Heart right ventricle (tissue), 16 donors: ENCODE measurements at regions not wholly inside any gene's neighbourhood (a gene's known extent, or its start where the extent isn't known, plus 50 kb on each side); places are given as distances from the start of the nearest gene placed in this dataset.

Source experiments
- ATAC-seq, 8 donors: fragments of 200-7000 bp; cut with Tn5 transposase; one replicate each; pipeline ENCODE4 v1.9.1; 2020; ENCODE audit warnings: mild to moderate bottlenecking in 8 of 8, moderate library complexity in 8 of 8, moderate number of reproducible peaks in 1 of 8
- DNase-seq, 2 donors: peaks; one replicate each; pipeline ENCODE4 v3.0.0-alpha.2; 2020
- H3K27ac ChIP-seq, 10 donors: fragments of 200-600 bp; sonication (generic) in 2 of 10; one replicate each; pipeline versions ENCODE4 v1.5.0 to v1.8.0; 2020 to 2022; ENCODE audit warnings: mild to moderate bottlenecking in 3 of 10
- H3K27me3 ChIP-seq, 7 donors: fragments of 200-600 bp; one replicate each; pipeline ENCODE4 v1.8.0; 2021 to 2022; ENCODE audit warnings: mild to moderate bottlenecking in 2 of 7
- H3K36me3 ChIP-seq, 9 donors: fragments of 200-600 bp; sonication (generic) in 1 of 9; one replicate each; pipeline versions ENCODE4 v1.5.0 to v1.8.0; 2020 to 2022; ENCODE audit warnings: mild to moderate bottlenecking in 2 of 9
- H3K4me1 ChIP-seq, 9 donors: fragments of 200-600 bp; sonication (generic) in 1 of 9; one replicate each; pipeline versions ENCODE4 v1.5.0 to v1.8.0; 2020 to 2022; ENCODE audit warnings: mild to moderate bottlenecking in 4 of 9
- H3K4me3 ChIP-seq, 10 donors: fragments of 200-600 bp; sonication (generic) in 2 of 10; one replicate each; pipeline versions ENCODE4 v1.5.0 to v1.8.0; 2020 to 2022; ENCODE audit warnings: mild to moderate bottlenecking in 7 of 10, moderate library complexity in 2 of 10
- H3K9me3 ChIP-seq, 11 donors: fragments of 200-600 bp in 10 of 11; sonication (generic) in 2 of 11; one replicate each; pipeline versions ENCODE4 v1.5.0 to v1.8.0; 2013 to 2022; ENCODE audit warnings: mild to moderate bottlenecking in 2 of 11, control low read depth in 1 of 11, moderate library complexity in 1 of 11
- WGBS, 2 donors: extraction: QIAGEN DNeasy Blood & Tissue Kit; methylation state at CpG; one replicate each; pipeline ENCODE4 v1.1.7; 2013; ENCODE audit warnings: inconsistent platforms in 1 of 2; 5-methylcytosine and 5-hydroxymethylcytosine counted together
- intact Hi-C, 10 donors: fragments of 100-400 bp; cut with DNase I; formaldehyde crosslinking; loops; one replicate each; pipeline versions ENCODE4 v1.11.1 to v1.14.2; 2022
- TF ChIP-seq, protein P1 (sequence below), 9 donors: fragments of 200-600 bp; sonication (generic) in 2 of 9; IDR thresholded peaks; one replicate each; pipeline versions ENCODE4 v1.5.0 to v1.8.0; 2021 to 2022; ENCODE audit warnings: antibody characterized with exemption in 9 of 9, mild to moderate bottlenecking in 5 of 9, moderate library complexity in 1 of 9
- donor health status: Arrhythmogenic right ventricular cardiomyopathy.
- donor health status: ischemic (EF 13 %, LVEDD 7.1; RV severe dilation, severe dysfunction).
- donor health status: healthy with polysubstance abuse.
- donor health status: DM: no; HTN: yes; CAD: no.
- donor health status: DM: no; HTN: no; CAD: no.
- donor health status: ischemic (EF 25% LVEDD 6.9; RV normal size, moderate dysfunction).
- donor health status: ischemic (EF 25% LVEDD 5.7; RV mildly dilated, moderate dysfunction).
- donor health status: healthy.
- donor health status: DM: yes; HTN: yes; CAD: no.
- donor health status: Ischemic cardiomyopathy.
- donor health status: ischemic (EF 35%, LVEDD 5.7; RV mildly dilated, moderate dysfunction).
- donor health status: nonischemic (EF 11% LVEDD 7.7; RV severe dilation, severe dysfunction).
- donor health status: DM: yes; HTN: yes; CAD: no.
- donor health status: PGD.
- donor health status: ischemic (EF 29% LVEDD 5.4; RV normal size, mild dysfunction).
- donor health status: nonischemic (EF 23%, LVEDD 6.1; RV moderate dilation, normal function).

- Histone ChIP-seq H3K27ac (no peak overlapping the region), H3K36me3 (no peaks in the 10 kb centered on the region), H3K27me3 (no peaks in the 10 kb centered on the region), H3K9me3 (peaks cover 0 to 15% (median 0%) of the 10 kb centered on the region in 11 donors), H3K4me3 (no peak overlapping the region), H3K4me1 (no peaks in the 10 kb centered on the region)
- 74 to 85% methylated on average over 3 of the region's 3 CpGs for WGBS, 2 donors
- no peak for ATAC-seq
- no peak for DNase-seq
- TF ChIP-seq, protein P1, sequence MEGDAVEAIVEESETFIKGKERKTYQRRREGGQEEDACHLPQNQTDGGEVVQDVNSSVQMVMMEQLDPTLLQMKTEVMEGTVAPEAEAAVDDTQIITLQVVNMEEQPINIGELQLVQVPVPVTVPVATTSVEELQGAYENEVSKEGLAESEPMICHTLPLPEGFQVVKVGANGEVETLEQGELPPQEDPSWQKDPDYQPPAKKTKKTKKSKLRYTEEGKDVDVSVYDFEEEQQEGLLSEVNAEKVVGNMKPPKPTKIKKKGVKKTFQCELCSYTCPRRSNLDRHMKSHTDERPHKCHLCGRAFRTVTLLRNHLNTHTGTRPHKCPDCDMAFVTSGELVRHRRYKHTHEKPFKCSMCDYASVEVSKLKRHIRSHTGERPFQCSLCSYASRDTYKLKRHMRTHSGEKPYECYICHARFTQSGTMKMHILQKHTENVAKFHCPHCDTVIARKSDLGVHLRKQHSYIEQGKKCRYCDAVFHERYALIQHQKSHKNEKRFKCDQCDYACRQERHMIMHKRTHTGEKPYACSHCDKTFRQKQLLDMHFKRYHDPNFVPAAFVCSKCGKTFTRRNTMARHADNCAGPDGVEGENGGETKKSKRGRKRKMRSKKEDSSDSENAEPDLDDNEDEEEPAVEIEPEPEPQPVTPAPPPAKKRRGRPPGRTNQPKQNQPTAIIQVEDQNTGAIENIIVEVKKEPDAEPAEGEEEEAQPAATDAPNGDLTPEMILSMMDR (IDR thresholded peaks at IDR 0.05), result no peak
- intact Hi-C loops, result no loop called here
These were observed 655.1 kb upstream of the CITED2 start for GRCh38 chr6:140029551-140029950.

DNA sequence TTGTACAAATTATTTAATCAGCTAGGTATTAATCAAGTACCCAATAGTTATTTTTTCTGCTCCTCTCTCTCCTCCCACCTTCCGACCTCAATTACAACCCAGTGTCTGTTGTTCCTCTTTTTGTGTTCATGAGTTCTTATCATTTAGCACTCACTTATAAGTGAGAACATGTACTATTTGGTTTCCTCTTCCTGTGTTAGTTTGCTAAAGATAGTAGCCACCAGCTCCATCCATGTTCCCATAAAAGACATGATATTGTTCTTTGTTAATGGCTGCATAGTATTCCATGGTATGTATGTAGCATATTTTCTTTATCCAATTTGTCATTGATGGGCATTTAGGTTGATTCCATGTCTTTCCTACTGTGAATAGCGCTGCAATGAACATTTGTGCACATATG lies 652.8 kb upstream of the CITED2 start:
- TF ChIP-seq, protein P1 (IDR thresholded peaks at IDR 0.05), result no peak
- intact Hi-C loops, result no loop called here
- Histone ChIP-seq H3K9me3 (peaks cover 0 to 15% (median 0%) of the 10 kb centered on the region in 11 donors), H3K36me3 (no peaks in the 10 kb centered on the region), H3K4me1 (no peaks in the 10 kb centered on the region), H3K27me3 (no peaks in the 10 kb centered on the region), H3K4me3 (no peak overlapping the region), H3K27ac (no peak overlapping the region)
- 68 to 91% methylated on average over 2 of the region's 2 CpGs for WGBS, 2 donors
- ATAC-seq (no peak), DNase-seq (no peak)

GRCh38 chr6:140026546-140026945 lies 652.1 kb upstream of the CITED2 start:
- Histone ChIP-seq H3K4me1 (no peaks in the 10 kb centered on the region), H3K9me3 (peaks cover 0 to 16% (median 0%) of the 10 kb centered on the region in 11 donors), H3K4me3 (no peak overlapping the region), H3K36me3 (no peaks in the 10 kb centered on the region), H3K27ac (no peak overlapping the region), H3K27me3 (no peaks in the 10 kb centered on the region)
- DNase-seq, result no peak
- ATAC-seq, result no peak
- TF ChIP-seq, protein P1 (IDR thresholded peaks at IDR 0.05), result no peak
- intact Hi-C loops, result no loop called here

- Histone ChIP-seq H3K4me1 (no peaks in the 10 kb centered on the region), H3K9me3 (peaks cover 0 to 29% (median 8%) of the 10 kb centered on the region in 11 donors), H3K36me3 (no peaks in the 10 kb centered on the region), H3K27me3 (no peaks in the 10 kb centered on the region), H3K27ac (no peak overlapping the region), H3K4me3 (no peak overlapping the region)
- ATAC-seq, result no peak
- DNase-seq, result no peak
- TF ChIP-seq, protein P1 (IDR thresholded peaks at IDR 0.05), result no peak
- 93 to 100% methylated on average over 1 of the region's 1 CpG for WGBS, 2 donors
- intact Hi-C loops, result no loop called here
These were observed 650.7 kb upstream of the CITED2 start for GRCh38 chr6:140025171-140025570.
